ENCODE measurements at regions not wholly inside any gene's neighbourhood (a gene's known extent, or its start where the extent isn't known, plus 50 kb on each side); places are given as distances from the start of the nearest gene placed in this dataset.

DNA sequence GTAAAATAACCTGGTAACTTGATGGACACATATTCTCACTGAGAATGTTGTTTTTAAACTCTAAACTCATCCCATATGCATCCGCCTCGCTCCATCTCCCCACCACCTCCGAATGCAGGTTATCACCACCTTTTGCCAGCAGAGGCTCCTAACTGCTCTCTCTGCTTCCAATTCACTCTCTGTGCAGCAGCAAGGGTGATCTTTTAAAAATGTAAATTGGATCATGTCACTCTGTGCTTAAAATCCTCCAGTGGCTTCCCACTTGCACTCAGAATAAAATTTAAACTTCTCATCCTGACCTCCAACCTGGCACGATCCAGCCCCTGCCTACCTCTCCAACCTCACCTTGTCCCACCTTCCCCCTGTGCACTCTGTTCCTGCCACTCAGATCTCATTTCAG lies 317.2 kb downstream of the ZSWIM6 start:
- Mint-ChIP-seq H3K4me3 (ENCODE audit: low read depth, unreplicated experiment) (no peak overlapping the region), H3K27me3 (ENCODE audit: unreplicated experiment) (no peaks in the 10 kb centered on the region), H3K9me3 (ENCODE audit: low read depth, unreplicated experiment) (no peaks in the 10 kb centered on the region), H3K36me3 (ENCODE audit: insufficient read depth, unreplicated experiment) (no peaks in the 10 kb centered on the region), H3K27ac (ENCODE audit: unreplicated experiment) (no peak overlapping the region), H3K4me1 (ENCODE audit: low read depth, unreplicated experiment) (no peaks in the 10 kb centered on the region)
- intact Hi-C loops (cut with micrococcal nuclease; ENCODE audit: unreplicated experiment), result no loop called here
- TF ChIP-seq, protein P1, sequence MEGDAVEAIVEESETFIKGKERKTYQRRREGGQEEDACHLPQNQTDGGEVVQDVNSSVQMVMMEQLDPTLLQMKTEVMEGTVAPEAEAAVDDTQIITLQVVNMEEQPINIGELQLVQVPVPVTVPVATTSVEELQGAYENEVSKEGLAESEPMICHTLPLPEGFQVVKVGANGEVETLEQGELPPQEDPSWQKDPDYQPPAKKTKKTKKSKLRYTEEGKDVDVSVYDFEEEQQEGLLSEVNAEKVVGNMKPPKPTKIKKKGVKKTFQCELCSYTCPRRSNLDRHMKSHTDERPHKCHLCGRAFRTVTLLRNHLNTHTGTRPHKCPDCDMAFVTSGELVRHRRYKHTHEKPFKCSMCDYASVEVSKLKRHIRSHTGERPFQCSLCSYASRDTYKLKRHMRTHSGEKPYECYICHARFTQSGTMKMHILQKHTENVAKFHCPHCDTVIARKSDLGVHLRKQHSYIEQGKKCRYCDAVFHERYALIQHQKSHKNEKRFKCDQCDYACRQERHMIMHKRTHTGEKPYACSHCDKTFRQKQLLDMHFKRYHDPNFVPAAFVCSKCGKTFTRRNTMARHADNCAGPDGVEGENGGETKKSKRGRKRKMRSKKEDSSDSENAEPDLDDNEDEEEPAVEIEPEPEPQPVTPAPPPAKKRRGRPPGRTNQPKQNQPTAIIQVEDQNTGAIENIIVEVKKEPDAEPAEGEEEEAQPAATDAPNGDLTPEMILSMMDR (IDR thresholded peaks at IDR 0.05; ENCODE audit: unreplicated experiment), result no peak
- no peak for DNase-seq
- CTCF ChIA-PET, result no interaction called here
- no TSS peak for BruUV-seq (replicated peaks)

DNA sequence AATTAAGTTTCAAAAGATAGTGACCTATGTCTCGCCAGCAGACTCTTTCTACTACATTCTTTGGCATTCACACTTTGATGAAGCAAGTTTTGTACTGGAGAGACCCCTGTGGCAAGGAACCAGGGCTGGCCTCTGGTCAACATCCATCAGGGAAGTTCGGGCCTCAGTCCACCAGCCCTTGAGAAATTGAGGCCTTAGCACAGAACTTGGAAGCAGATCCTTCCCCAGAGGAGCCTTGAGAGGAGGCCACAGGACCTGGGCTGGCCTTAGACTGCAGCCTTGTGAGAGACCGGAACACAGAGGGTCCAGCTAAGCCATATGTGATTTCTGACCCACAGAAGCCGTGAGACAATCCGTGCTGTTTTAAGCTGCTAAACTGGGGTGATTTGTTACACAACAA lies 317.9 kb downstream of the ZSWIM6 start:
- intact Hi-C loops (cut with micrococcal nuclease; ENCODE audit: unreplicated experiment), result no loop called here
- DNase-seq, result no peak
- no TSS peak for BruUV-seq (replicated peaks)
- Mint-ChIP-seq H3K36me3 (ENCODE audit: insufficient read depth, unreplicated experiment) (no peaks in the 10 kb centered on the region), H3K27me3 (ENCODE audit: unreplicated experiment) (peaks cover 1% of the 10 kb centered on the region), H3K4me1 (ENCODE audit: low read depth, unreplicated experiment) (no peaks in the 10 kb centered on the region), H3K27ac (ENCODE audit: unreplicated experiment) (no peak overlapping the region), H3K9me3 (ENCODE audit: low read depth, unreplicated experiment) (no peaks in the 10 kb centered on the region), H3K4me3 (ENCODE audit: low read depth, unreplicated experiment) (no peak overlapping the region)
- CTCF ChIA-PET, result no interaction called here
- TF ChIP-seq, protein P1 (IDR thresholded peaks at IDR 0.05; ENCODE audit: unreplicated experiment), result no peak

DNA sequence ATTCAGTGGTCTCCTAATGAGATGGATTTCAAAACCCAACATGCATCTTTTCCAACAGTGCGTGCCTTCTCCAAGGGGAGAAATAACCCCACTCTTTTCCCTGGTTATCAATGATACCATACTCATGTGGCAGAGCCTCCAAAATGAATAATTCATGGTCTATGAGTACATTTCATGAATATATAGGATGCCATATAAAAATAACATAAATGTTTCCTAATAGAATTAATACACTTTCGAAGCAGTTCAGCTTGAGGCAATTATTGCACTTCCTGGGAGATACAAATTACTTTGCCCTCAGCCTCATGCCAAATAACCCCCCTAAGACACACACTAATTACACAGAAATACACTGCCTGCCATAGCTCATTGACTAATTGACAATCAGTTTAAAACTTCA lies 318.6 kb downstream of the ZSWIM6 start:
- DNase-seq, result no peak
- H3K27ac Mint-ChIP-seq (ENCODE audit: unreplicated experiment), result no peak overlapping the region
- CTCF ChIA-PET, result no interaction called here
- no peaks in the 10 kb centered on the region for H3K9me3 Mint-ChIP-seq (ENCODE audit: low read depth, unreplicated experiment)
- intact Hi-C loops (cut with micrococcal nuclease; ENCODE audit: unreplicated experiment), result no loop called here
- no peaks in the 10 kb centered on the region for H3K36me3 Mint-ChIP-seq (ENCODE audit: insufficient read depth, unreplicated experiment)
- no peaks in the 10 kb centered on the region for H3K4me1 Mint-ChIP-seq (ENCODE audit: low read depth, unreplicated experiment)
- BruUV-seq (replicated peaks), result no TSS peak
- H3K4me3 Mint-ChIP-seq (ENCODE audit: low read depth, unreplicated experiment), result no peak overlapping the region
- H3K27me3 Mint-ChIP-seq (ENCODE audit: unreplicated experiment), result peaks cover 8% of the 10 kb centered on the region
- TF ChIP-seq, protein P1 (IDR thresholded peaks at IDR 0.05; ENCODE audit: unreplicated experiment), result no peak

DNA sequence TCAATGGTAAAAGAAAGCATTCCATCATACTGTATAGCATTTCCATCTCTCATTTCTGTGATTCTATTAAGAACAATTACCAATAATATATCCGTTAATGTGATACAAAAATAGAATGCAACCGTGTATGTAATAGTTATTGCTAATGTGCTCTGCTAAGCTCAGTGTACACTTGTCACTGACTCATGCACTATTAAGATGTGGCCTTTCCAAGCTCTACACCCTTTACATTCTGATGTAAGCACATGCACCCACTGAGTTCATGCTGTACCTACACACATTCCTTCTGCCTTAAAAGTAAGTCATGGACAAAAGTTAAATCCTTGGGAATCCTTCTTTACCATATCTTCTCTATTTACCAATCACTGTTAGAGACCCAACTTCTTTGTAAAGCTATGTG lies 319.1 kb downstream of the ZSWIM6 start:
- no TSS peak for BruUV-seq (replicated peaks)
- peaks cover 14% of the 10 kb centered on the region for H3K27me3 Mint-ChIP-seq (ENCODE audit: unreplicated experiment)
- H3K36me3 Mint-ChIP-seq (ENCODE audit: insufficient read depth, unreplicated experiment), result no peaks in the 10 kb centered on the region
- CTCF ChIA-PET, result no interaction called here
- H3K4me3 Mint-ChIP-seq (ENCODE audit: low read depth, unreplicated experiment), result no peak overlapping the region
- H3K27ac Mint-ChIP-seq (ENCODE audit: unreplicated experiment), result no peak overlapping the region
- intact Hi-C loops (cut with micrococcal nuclease; ENCODE audit: unreplicated experiment), result no loop called here
- DNase-seq, result no peak
- no peaks in the 10 kb centered on the region for H3K9me3 Mint-ChIP-seq (ENCODE audit: low read depth, unreplicated experiment)
- TF ChIP-seq, protein P1 (IDR thresholded peaks at IDR 0.05; ENCODE audit: unreplicated experiment), result no peak
- H3K4me1 Mint-ChIP-seq (ENCODE audit: low read depth, unreplicated experiment), result no peaks in the 10 kb centered on the region

DNA sequence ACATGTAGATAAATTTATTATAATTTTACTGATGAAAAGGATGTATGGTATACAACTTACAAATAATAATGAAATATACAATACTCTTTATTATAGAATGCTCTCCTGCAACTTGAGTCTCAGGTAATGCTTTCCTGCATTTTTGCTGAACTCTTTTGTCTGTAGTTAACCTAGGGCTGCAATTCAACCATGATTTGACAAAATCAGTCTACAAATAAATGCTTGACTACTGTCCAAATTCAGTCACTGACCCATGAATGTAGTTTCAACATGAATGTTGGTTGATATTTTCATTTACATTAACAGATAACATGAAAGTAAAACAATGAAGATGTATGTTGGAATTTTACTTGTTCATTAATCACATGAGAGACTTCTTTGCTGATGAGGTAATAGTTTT lies 320.9 kb downstream of the ZSWIM6 start:
- no peaks in the 10 kb centered on the region for H3K9me3 Mint-ChIP-seq (ENCODE audit: low read depth, unreplicated experiment)
- TF ChIP-seq, protein P1 (IDR thresholded peaks at IDR 0.05; ENCODE audit: unreplicated experiment), result no peak
- H3K27me3 Mint-ChIP-seq (ENCODE audit: unreplicated experiment), result peaks cover 15% of the 10 kb centered on the region
- DNase-seq, result no peak
- H3K27ac Mint-ChIP-seq (ENCODE audit: unreplicated experiment), result no peak overlapping the region
- CTCF ChIA-PET, result no interaction called here
- H3K4me3 Mint-ChIP-seq (ENCODE audit: low read depth, unreplicated experiment), result no peak overlapping the region
- no peaks in the 10 kb centered on the region for H3K36me3 Mint-ChIP-seq (ENCODE audit: insufficient read depth, unreplicated experiment)
- BruUV-seq (replicated peaks), result no TSS peak
- no peaks in the 10 kb centered on the region for H3K4me1 Mint-ChIP-seq (ENCODE audit: low read depth, unreplicated experiment)
- intact Hi-C loops (cut with micrococcal nuclease; ENCODE audit: unreplicated experiment), result no loop called here
